ENCODE measurements at regions not wholly inside any gene's neighbourhood (a gene's known extent, or its start where the extent isn't known, plus 50 kb on each side); places are given as distances from the start of the nearest gene placed in this dataset.
A peak's percentile ranks its signal among the peaks of the same experiment; 100 is the strongest.
"Not testable (repeated sequence)": the region's sequence is repeated elsewhere in the genome, so short reads cannot be mapped to it uniquely, and the experiment has no call there.

DNA sequence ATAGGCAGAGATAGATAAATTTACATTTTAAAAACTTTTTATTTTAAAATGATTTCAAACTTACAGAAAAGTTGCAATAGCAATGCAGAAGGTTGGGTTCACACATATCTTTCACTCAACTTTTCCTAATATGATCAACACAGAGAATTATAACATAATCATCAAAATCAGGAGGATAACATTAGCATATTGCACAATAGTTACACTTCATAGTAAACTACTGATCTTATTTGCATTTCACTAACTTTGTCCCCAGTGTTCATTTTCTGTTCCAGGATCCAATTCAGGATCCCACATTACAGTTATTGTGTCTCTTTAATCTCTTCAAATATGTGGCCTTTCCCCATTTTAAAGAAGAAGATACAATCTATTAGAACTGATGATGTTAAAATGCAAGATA is 115.4 kb upstream of the ETV6 start:
- H3K4me3 ChIP-seq (ENCODE audit: low read depth, low read length), result no peak overlapping the region
- DNase-seq (ENCODE audit: low read depth), result no peak

DNA sequence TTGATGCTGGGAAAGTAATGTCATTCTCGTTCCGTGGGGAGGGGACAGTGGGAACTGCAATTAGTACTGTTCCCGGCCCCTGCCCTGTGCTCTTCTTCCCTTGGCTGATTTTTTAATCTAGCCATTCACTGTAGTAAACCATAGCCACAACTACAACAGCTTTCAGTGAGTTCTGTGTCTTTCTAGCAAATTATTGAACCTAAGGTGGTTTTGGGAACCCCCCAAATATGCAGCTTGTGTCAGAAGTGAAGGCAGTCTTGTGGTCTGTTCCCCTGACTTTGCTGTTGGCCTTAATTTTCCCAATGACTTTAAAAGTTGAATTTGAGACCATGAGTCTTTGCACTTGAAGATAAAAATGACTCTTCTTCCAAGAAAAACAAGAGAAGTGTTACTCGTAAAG is 114.3 kb upstream of the ETV6 start:
- no peak for DNase-seq (ENCODE audit: low read depth)

DNA sequence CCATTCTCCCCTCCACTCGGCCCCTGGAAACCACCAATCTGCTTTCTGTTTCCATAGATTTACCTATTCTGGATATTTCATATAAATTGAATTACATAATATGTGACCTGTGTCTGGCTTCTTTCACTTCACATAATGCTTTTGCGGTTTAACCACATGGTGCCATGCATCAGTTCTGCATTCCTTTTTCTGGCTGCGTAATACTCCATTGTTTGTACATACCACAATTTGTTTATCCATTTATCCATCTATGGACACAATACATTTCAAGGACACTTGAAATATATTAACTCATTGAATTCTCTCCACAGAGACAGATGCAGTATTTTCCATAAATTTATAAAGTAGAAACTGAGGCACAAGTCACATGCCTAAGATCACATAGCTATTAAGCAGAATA is 110.3 kb upstream of the ETV6 start:
- no peak overlapping the region for H3K4me3 ChIP-seq (ENCODE audit: low read depth, low read length)
- DNase-seq (ENCODE audit: low read depth), result no peak

More for the DNA sequence above, 114.3 kb upstream of the ETV6 start:
- H3K4me3 ChIP-seq (ENCODE audit: low read depth, low read length), result no peak overlapping the region

DNA sequence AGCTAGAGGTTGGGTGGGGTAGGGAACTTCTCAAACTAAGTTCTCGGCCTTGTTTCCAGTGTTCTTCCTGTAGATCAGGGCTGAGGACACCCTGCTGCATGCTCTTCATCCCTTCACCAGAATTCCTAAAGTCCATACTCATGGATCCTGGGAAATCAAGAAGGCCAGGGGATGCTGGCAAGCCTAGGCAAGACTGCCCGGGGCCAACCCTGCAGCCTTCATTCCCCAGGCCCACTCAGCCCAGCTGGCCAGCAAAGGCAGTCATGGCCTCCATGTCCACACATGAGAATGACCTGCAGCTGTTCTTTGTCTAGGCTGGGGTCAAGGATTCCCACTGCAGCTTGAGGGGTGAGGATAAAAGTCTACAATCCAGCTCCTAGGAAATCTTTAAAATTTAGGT is 109.3 kb upstream of the ETV6 start:
- no peak for DNase-seq (ENCODE audit: low read depth)
- no peak overlapping the region for H3K4me3 ChIP-seq (ENCODE audit: low read depth, low read length)

DNA sequence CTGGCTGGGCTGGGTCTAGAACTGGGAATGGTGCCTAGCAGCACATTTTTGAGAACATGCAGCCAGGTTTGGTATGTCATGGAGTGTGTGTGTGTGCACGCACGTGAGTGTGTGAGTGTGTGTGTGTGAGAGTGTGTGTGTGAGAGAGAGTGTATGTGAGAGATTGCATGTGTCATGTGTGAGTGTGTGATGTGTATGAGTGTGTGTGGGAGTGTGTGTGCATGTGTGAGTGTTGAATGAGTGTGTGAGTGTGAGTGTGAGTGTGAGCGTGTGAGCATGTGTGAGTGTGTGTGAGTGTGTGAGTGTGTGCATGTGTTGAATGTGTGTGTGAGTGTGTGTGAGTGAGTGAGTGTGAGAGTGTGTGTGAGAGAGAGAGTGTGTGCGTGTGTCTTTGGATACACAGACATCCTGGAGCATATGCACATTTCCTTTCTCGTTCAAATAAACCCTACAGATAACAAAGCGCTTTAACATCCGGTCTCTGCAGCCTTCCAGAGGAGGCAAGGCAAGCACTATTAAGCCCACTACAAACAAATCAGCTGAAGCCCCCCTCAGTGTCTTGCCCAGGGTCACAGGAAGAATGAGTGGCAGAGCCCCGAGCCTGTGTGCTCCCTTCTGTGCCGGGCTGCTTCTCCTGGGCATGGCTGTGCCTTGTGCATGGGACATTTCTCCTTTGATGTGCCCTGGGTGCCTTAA is 108.7 kb upstream of the ETV6 start:
- no peak for DNase-seq (ENCODE audit: low read depth)
- no peak overlapping the region for H3K4me3 ChIP-seq (ENCODE audit: low read depth, low read length)

DNA sequence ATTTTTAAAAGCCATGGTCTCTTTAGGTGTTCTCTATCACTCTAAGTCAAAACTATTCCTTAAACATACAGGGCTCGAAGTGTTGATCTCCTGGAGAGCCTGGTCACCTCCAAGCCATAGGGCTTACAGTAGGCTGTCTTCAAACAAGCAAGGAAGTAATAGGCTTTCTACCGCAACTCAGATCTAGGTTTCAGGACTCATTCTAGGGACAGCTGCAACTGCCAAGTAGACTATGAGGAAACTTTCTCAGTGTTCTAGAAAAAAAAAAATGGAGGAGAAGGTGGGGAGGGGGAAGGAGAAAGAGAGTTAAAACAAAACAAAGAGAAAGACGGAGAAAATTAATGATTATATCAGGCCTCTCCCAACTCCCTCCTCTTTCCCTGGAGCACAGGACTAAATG is 106.9 kb upstream of the ETV6 start:
- H3K4me3 ChIP-seq (ENCODE audit: low read depth, low read length), result no peak overlapping the region
- DNase-seq (ENCODE audit: low read depth), result no peak

DNA sequence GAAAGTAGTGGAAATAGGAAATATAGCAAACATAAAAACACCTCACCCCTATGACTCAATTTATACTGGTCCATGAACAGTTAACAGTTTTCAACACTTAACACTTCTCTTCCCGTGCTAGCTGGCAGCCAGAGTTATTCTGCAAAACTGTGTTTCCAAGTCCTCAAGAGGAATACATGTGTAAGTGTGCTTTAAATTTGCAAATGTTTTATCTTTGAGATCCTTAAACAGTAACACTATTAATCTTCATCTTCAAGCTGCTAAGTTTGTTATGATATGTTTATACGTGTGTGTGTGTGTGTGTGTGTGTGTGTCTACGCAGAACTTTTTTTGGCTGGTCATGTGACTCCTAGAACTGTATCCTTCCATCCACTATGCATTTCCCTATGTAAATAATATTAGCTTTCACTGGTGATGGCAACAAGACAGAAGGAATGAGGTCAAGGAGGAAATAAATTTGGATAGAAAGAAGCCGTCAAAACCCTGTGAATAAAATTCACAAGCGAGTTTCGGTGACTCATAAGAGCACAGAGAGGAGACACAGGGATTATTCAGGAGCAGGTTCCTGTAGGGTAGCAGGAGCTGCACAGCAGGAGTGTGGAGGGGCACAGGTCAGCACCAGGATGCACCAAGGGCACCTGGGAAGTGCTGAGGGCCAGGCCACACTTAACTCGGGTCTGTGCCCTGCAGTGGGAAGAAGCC is 105.9 kb upstream of the ETV6 start:
- no peak overlapping the region for H3K4me3 ChIP-seq (ENCODE audit: low read depth, low read length)
- no peak for DNase-seq (ENCODE audit: low read depth)

DNA sequence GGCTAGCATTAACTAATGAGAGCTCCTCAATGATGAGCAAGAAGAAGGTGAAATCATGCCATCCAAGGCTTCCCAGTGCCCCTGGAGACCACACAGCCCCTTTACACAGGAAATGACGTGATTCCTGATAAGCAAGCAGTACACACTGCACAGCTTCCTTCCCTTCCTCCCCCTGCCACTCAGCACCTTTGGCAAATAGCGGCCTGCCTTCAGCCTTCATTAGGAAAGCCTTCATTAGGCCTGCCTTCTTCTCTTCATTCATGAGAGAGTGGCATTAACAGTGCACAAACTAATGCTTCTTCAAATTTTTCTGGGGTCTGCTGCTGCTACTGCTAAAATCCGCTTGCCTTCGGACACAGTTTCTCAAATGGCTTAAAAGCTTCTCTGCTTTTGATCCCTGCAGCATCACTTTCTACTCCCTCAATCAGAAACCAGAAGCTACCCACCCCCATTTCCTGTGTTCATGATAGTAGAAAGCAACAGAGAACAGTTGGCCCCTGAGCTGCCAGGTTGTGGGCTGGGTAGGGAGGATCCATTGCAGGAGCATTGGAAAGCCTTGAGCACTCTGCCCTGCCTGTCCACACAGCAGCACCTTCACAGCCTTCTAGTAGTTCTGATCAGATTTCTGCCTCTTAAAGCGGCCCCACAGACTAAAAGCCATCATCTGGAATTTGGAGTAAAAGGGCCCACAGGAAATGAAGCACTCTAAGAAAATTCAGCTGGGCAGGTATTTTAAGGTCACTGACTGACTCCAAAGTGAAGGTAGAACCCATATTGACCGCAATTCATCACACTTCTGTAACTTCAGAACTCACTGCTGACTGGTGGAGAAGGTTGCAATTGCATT is 103.8 kb upstream of the ETV6 start:
- H3K4me3 ChIP-seq (ENCODE audit: low read depth, low read length), result no peak overlapping the region
- DNase-seq (ENCODE audit: low read depth), result no peak

DNA sequence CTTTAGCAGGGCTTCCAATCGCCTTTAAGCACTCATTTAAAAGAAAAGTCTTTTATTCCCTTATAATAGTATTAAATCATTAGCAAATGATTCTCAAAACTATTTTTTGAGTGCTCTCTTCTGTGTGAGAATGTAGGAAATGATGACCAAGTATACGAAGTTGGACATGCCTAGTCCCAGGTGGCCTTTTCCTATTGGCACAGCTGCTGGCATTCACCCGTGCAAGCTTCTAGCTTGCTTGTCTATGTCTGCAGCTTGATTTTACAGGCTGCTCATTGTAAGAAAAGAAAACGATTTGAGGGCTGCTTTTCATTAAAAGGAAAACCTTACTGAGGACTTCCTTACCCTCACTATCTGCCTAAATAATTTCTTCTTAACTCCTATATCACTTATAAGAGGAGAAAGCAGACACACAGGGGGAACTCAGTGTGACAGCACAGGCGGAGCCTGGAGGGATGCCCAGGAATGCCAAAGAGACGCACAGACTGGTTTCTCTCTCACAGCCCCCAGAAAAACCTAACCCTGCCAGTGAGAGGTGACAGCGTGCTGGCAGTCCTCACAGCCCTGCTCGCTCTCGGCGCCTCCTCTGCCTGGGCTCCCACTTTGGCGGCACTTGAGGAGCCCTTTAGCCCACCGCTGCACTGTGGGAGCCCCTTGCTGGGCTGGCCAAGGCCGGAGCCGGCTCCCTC is 102.7 kb upstream of the ETV6 start:
- not testable (repeated sequence) for DNase-seq (ENCODE audit: low read depth)
- peak overlapping the region; percentile 7 for H3K4me3 ChIP-seq (ENCODE audit: low read depth, low read length)

DNA sequence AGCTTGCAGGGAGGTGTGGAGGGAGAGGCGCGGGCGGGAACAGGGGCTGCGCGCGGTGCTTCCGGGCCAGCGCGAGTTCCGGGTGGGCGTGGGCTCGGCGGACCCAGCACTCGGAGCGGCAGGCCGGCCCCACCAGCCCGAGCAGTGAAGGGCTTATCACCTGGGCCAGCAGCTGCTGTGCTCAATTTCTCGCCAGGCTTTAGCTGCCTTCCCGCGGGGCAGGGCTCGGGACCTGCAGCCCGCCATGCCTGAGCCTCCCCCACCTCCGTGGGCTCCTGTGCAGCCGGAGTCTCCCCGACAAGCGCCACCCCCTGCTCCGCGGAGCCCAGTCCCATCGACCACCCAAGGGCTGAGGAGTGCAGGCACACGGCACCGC is 102.2 kb upstream of the ETV6 start:
- DNase-seq (ENCODE audit: low read depth), result not testable (repeated sequence)

DNA sequence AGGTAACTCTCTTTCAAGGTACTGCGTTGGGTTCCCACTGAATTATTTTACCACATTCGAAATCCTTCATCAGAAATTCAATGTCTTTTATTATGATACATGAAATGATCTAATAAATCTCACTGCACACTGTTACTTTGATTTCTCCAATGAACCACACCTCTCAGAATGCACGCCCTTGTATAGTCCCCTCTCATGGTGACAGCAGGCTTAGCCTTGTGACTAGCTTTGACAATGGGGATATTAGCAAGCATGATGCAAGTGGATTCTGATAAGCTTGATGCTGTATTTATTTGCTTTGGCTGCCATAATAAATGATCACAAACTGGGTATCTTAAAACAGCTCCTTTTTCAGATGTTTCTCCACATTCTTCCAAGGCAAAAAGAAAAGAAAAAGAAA is 100.4 kb upstream of the ETV6 start:
- H3K4me3 ChIP-seq (ENCODE audit: low read depth, low read length), result no peak overlapping the region
- DNase-seq (ENCODE audit: low read depth), result no peak

More for the DNA sequence above, 102.2 kb upstream of the ETV6 start:
- H3K4me3 ChIP-seq (ENCODE audit: low read depth, low read length), result peak overlapping the region; percentile 7

DNA sequence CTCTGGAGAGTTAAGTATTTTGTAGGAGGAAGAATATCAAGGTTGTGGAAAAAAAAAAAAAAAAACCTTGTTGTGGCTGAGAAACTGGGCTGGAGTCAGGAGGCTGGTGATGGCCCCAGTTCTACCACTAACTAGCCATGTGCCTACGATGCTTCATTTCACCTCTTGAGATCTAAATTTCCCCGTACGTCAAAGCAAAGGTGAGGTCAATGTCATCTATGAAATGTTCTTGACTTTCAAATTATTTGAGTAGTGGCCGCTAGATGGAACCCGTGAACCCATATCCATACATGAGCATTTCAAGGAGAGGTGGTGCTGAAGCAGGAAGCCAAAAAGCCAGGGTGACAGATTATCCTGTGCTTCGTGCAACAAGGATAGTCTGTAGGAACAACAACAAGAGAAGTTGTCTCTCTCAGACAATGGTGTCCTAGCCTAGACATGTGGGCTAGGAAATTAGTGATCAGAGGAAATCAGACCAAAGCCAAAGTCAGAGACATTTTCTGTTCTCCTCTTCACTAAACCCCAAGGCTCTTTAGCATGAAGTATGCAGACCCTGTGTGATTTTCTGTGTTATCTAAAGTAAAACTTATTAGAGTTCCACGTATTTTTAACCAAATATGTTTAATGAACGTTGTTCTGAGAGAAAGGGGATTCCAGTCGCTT is 95.5 kb upstream of the ETV6 start:
- DNase-seq (ENCODE audit: low read depth), result no peak
- H3K4me3 ChIP-seq (ENCODE audit: low read depth, low read length), result no peak overlapping the region

DNA sequence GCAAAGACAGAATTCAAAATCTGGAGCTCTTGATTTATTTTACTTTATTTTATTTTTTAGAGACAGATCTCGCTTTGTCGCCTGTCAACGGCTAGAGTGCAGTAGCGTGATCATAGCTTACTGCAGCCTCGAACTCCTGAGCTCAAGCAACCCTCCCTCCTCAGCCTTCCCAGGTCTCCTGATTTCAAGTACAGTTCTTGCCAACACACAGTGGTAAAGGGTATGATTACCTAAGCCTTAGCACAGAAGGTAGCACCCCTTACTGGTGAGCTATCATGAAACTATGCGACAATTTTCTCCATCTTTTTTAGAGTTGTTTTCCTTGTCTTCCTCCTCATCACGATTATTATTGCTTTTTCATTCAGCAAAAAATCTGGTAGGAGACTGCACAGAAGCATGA is 94.3 kb upstream of the ETV6 start:
- DNase-seq (ENCODE audit: low read depth), result no peak
- H3K4me3 ChIP-seq (ENCODE audit: low read depth, low read length), result no peak overlapping the region

DNA sequence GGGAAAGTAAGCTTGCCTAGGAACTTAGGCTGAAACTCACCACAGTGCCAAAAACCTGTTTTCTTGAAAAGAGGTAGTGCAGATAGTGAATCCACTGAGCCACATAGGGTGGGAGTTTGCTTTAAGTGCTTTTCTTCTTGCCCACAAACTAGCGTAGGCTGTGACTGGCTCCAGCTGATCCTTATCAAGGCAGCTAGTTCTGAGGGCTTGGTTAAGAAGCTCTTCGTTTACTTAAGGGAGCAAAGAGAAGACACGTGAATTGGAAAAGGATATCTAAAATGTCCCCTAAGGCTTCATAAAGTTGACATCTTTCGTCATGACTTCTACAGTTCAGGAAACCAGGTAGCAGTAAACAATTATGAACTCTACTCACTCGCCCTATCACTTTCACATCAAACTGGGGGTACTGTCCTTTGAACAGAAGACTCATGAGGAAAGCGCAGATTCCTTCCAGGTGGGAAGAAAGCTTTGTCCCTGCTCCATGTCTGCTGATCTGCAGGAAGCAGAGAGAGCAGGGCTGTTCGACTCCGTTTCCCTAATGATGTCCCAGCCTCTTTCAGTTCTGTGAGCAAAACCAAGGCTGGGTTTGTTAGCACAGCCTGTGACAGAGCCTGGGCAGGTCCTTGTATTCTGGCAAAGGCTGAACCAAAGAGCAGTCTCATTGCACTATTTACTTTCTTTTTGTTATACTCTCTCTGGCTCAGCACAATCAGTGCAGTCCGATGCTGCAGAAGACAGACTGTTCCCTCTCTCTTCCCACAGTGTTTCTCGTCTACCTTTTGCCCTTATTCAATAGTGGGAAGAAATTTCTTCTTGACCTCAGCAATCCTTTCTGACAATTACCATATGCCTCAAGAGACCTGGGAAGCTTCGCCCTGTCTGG is 93.5 kb upstream of the ETV6 start:
- DNase-seq (ENCODE audit: low read depth), result no peak
- no peak overlapping the region for H3K4me3 ChIP-seq (ENCODE audit: low read depth, low read length)

DNA sequence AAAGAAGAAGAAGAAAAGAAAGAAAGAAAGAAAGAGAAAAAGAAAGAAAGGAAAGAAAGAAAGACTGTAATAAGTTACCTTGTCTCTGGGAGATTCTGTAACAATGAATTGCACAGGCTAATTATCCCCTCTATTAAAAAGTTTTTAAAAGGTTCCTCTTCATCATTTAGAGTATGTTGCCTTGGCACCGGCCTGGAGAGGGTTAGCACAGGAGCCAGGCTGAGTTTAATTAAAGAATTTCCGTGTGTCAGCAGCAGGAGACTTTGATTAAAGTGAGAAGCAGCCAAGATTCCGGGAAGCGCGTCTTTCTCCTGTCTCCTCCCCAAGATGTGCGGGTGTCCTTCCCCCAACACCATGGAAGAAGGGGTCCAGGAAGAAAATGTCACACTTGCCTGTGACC is 92.8 kb upstream of the ETV6 start:
- DNase-seq (ENCODE audit: low read depth), result no peak
- H3K4me3 ChIP-seq (ENCODE audit: low read depth, low read length), result no peak overlapping the region

DNA sequence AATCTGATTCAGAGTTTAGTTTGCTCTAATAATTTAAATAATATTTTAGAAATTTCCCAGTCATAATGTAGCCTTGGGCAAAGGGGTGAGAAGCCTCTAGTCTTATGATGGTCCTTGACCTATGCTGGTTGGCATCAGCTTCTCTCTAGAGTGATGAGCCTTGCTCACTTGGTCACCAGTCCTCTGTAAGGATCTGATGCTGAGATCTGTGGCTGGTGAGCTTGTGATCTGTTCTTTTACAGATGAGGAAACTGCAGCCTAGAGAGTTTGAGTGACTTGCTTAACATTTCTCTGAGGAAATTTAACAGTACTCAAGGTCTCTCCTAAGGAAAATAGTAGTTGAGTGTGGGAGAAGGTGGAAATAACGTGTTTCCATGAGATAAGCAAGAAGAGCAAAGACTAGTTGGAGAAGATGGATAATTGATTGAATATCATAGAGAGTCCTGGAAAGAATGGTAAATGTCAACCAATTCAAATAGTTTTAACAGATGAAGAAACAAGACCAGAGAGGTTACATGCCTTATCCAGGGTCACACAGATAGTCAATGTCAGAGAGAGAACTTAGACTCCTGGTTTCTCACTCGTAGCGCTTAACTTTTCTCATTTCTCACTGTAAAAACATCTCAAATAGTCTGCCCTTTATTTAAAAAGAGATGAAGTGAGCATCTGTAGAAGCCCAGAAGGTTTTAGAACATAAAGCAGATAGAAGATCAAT is 89.7 kb upstream of the ETV6 start:
- no peak overlapping the region for H3K4me3 ChIP-seq (ENCODE audit: low read depth, low read length)
- no peak for DNase-seq (ENCODE audit: low read depth)

DNA sequence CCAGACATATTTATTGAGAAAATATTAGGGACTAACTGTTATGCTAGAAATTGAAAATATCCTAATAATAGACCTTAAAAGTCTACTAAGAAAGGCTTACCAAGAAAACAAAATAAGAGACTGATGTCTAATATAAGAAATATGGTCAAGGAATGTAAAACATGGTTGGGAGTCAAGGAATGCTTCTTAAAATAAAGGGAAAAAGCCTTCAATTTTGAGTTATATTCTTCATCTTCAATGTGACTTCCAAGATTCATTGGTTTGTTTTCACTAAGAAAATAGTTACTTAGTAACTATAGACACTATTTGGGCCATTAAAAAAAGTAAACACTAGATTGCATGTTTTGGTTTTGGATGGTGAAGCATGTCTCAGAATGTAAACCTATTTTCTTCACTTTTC is 88.1 kb upstream of the ETV6 start:
- no peak overlapping the region for H3K4me3 ChIP-seq (ENCODE audit: low read depth, low read length)
- DNase-seq (ENCODE audit: low read depth), result no peak

Data from skeletal muscle cell (primary cell).